GM21529 (cell line): ENCODE measurements at regions not wholly inside any gene's neighbourhood (a gene's known extent, or its start where the extent isn't known, plus 50 kb on each side); places are given as distances from the start of the nearest gene placed in this dataset.
"Not testable (repeated sequence)": the region's sequence is repeated elsewhere in the genome, so short reads cannot be mapped to it uniquely, and the experiment has no call there.

Experiments
- ATAC-seq: cut with Tn5 transposase; IDR thresholded peaks from one replicate; pipeline ENCODE4 v1.9.1; 2021; ENCODE audit not compliant: unreplicated experiment

- ATAC-seq = no peak
Measured at GRCh38 chr16:76970087-76970744, 220.8 kb upstream of the MON1B start.

GRCh38 chr16:76970745-76971099 lies 220.3 kb upstream of the MON1B start:
- ATAC-seq = no peak

GRCh38 chr16:76976101-76976500 lies 214.9 kb upstream of the MON1B start:
- peak; percentile 95 for ATAC-seq

- no peak for ATAC-seq
Measured at GRCh38 chr16:76976756-76977155, 214.2 kb upstream of the MON1B start.

GRCh38 chr16:76984196-76984595 lies 206.8 kb upstream of the MON1B start:
- no peak for ATAC-seq

GRCh38 chr16:76985392-76986045 lies 205.5 kb upstream of the MON1B start:
- no peak for ATAC-seq

- no peak for ATAC-seq
Measured at GRCh38 chr16:76988526-76988925, 202.5 kb upstream of the MON1B start.

- ATAC-seq = no peak
Measured at GRCh38 chr16:77002644-77003043, 188.3 kb upstream of the MON1B start.

- no peak for ATAC-seq
Measured at GRCh38 chr16:77009453-77009852, 181.5 kb upstream of the MON1B start.

- ATAC-seq = no peak
Measured at GRCh38 chr16:77014441-77014840, 176.5 kb upstream of the MON1B start.

- ATAC-seq = no peak
Measured at GRCh38 chr16:77030600-77030999, 160.4 kb upstream of the MON1B start.

- ATAC-seq = no peak
Measured at GRCh38 chr16:77033516-77033915, 157.5 kb upstream of the MON1B start.

- ATAC-seq = no peak
Measured at GRCh38 chr16:77035361-77035760, 155.6 kb upstream of the MON1B start.

GRCh38 chr16:77037696-77038347 lies 153.2 kb upstream of the MON1B start:
- no peak for ATAC-seq

GRCh38 chr16:77041468-77041867 lies 149.5 kb upstream of the MON1B start:
- no peak for ATAC-seq

- ATAC-seq = no peak
Measured at GRCh38 chr16:77043076-77043475, 147.9 kb upstream of the MON1B start.

- no peak for ATAC-seq
Measured at GRCh38 chr16:77046206-77046605, 144.8 kb upstream of the MON1B start.

- ATAC-seq = no peak
Measured at GRCh38 chr16:77048085-77048484, 142.9 kb upstream of the MON1B start.

GRCh38 chr16:77049577-77049976 lies 141.4 kb upstream of the MON1B start:
- ATAC-seq = no peak

- ATAC-seq = not testable (repeated sequence)
Measured at GRCh38 chr16:77056597-77056996, 134.4 kb upstream of the MON1B start.

- ATAC-seq = no peak
Measured at GRCh38 chr16:77057161-77057774, 133.7 kb upstream of the MON1B start.

- ATAC-seq = no peak
Measured at GRCh38 chr16:77059446-77059845, 131.5 kb upstream of the MON1B start.
